ENCODE measurements at regions not wholly inside any gene's neighbourhood (a gene's known extent, or its start where the extent isn't known, plus 50 kb on each side); places are given as distances from the start of the nearest gene placed in this dataset.

GRCh38 chr9:135241381-135242048 is 154.0 kb downstream of the OLFM1 start:
- no peak for DNase-seq

- no peak for DNase-seq
Observed at GRCh38 chr9:135242049-135242396, 154.6 kb downstream of the OLFM1 start.

- no peak for DNase-seq
Observed at GRCh38 chr9:135242406-135242805, 154.9 kb downstream of the OLFM1 start.

- DNase-seq = no peak
Observed at GRCh38 chr9:135243201-135244190, 156.0 kb downstream of the OLFM1 start.

- DNase-seq = no peak
Observed at GRCh38 chr9:135244271-135245221, 157.1 kb downstream of the OLFM1 start.

GRCh38 chr9:135245482-135246247 is 158.2 kb downstream of the OLFM1 start:
- DNase-seq = no peak

GRCh38 chr9:135246248-135247205 is 159.1 kb downstream of the OLFM1 start:
- DNase-seq = no peak

GRCh38 chr9:135247227-135247930 is 159.9 kb downstream of the OLFM1 start:
- no peak for DNase-seq

- DNase-seq = no peak
Observed at GRCh38 chr9:135248111-135248510, 160.6 kb downstream of the OLFM1 start.

GRCh38 chr9:135248721-135249120 is 161.3 kb downstream of the OLFM1 start:
- no peak for DNase-seq

- no peak for DNase-seq
Observed at GRCh38 chr9:135249191-135249590, 161.7 kb downstream of the OLFM1 start.

- no peak for DNase-seq
Observed at GRCh38 chr9:135249711-135250110, 162.2 kb downstream of the OLFM1 start.

GRCh38 chr9:135251331-135251761 is 163.9 kb downstream of the OLFM1 start:
- DNase-seq = no peak

- DNase-seq = no peak
Observed at GRCh38 chr9:135251996-135252760, 164.7 kb downstream of the OLFM1 start.

- no peak for DNase-seq
Observed at GRCh38 chr9:135252980-135253304, 165.5 kb downstream of the OLFM1 start.

GRCh38 chr9:135253305-135254004 is 166.0 kb downstream of the OLFM1 start:
- DNase-seq = no peak

GRCh38 chr9:135254176-135255032 is 166.9 kb downstream of the OLFM1 start:
- no peak for DNase-seq

All from NCI-H2081 (cell line).